ENCODE measurements at regions not wholly inside any gene's neighbourhood (a gene's known extent, or its start where the extent isn't known, plus 50 kb on each side); places are given as distances from the start of the nearest gene placed in this dataset.
"Not testable (repeated sequence)": the region's sequence is repeated elsewhere in the genome, so short reads cannot be mapped to it uniquely, and the experiment has no call there.

- no peaks in the 10 kb centered on the region for H3K4me1 ChIP-seq (ENCODE audit: insufficient read depth, low read length)
Observed at GRCh38 chr5:18630458-18631045, 996.3 kb downstream of the TAF11L14 start.

GRCh38 chr5:18652404-18653215, 1018.4 kb downstream of the TAF11L14 start:
- no peak overlapping the region for H3K9ac ChIP-seq (ENCODE audit: low read depth, low read length)
- peaks cover 9% of the 10 kb centered on the region for H3K36me3 ChIP-seq (ENCODE audit: insufficient read depth, low read length)
- H3K9me3 ChIP-seq (ENCODE audit: control insufficient read depth, insufficient read depth, low read length), result peaks cover 28% of the 10 kb centered on the region
- H3K4me1 ChIP-seq (ENCODE audit: insufficient read depth, low read length), result no peaks in the 10 kb centered on the region

More at GRCh38 chr5:18630458-18631045, 996.3 kb downstream of the TAF11L14 start:
- peaks cover 3% of the 10 kb centered on the region for H3K9me3 ChIP-seq (ENCODE audit: control insufficient read depth, insufficient read depth, low read length)
- H3K9ac ChIP-seq (ENCODE audit: low read depth, low read length), result no peak overlapping the region
- H3K36me3 ChIP-seq (ENCODE audit: insufficient read depth, low read length), result peaks cover 25% of the 10 kb centered on the region

GRCh38 chr5:18653216-18653752, 1019.0 kb downstream of the TAF11L14 start:
- Histone ChIP-seq H3K4me1 (ENCODE audit: insufficient read depth, low read length) (no peaks in the 10 kb centered on the region), H3K9ac (ENCODE audit: low read depth, low read length) (no peak overlapping the region), H3K36me3 (ENCODE audit: insufficient read depth, low read length) (peaks cover 16% of the 10 kb centered on the region), H3K9me3 (ENCODE audit: control insufficient read depth, insufficient read depth, low read length) (peaks cover 22% of the 10 kb centered on the region)

GRCh38 chr5:18660511-18660910, 1026.3 kb downstream of the TAF11L14 start:
- no peaks in the 10 kb centered on the region for H3K4me1 ChIP-seq (ENCODE audit: insufficient read depth, low read length)
- H3K36me3 ChIP-seq (ENCODE audit: insufficient read depth, low read length), result peaks cover 33% of the 10 kb centered on the region
- H3K9me3 ChIP-seq (ENCODE audit: control insufficient read depth, insufficient read depth, low read length), result no peaks in the 10 kb centered on the region
- no peak overlapping the region for H3K9ac ChIP-seq (ENCODE audit: low read depth, low read length)

- H3K9ac ChIP-seq (ENCODE audit: low read depth, low read length), result peak overlapping the region; percentile 13; the same call in 1 of the 2 replicates
- H3K4me1 ChIP-seq (ENCODE audit: insufficient read depth, low read length), result peaks cover 6% of the 10 kb centered on the region; the same call in 1 of the 2 replicates
- peaks cover 44% of the 10 kb centered on the region for H3K36me3 ChIP-seq (ENCODE audit: insufficient read depth, low read length)
- H3K9me3 ChIP-seq (ENCODE audit: control insufficient read depth, insufficient read depth, low read length), result no peaks in the 10 kb centered on the region
Observed at GRCh38 chr5:18662231-18662630, 1028.0 kb downstream of the TAF11L14 start.

GRCh38 chr5:18674212-18674611, 1040.0 kb downstream of the TAF11L14 start:
- peaks cover 21% of the 10 kb centered on the region for H3K4me1 ChIP-seq (ENCODE audit: insufficient read depth, low read length)
- H3K9ac ChIP-seq (ENCODE audit: low read depth, low read length), result peak overlapping the region; percentile 85; the same call in 1 of the 2 replicates
- not testable (repeated sequence) for H3K9me3 ChIP-seq (ENCODE audit: control insufficient read depth, insufficient read depth, low read length); H3K36me3 ChIP-seq (ENCODE audit: insufficient read depth, low read length)

- Histone ChIP-seq H3K9ac (ENCODE audit: low read depth, low read length) (no peak overlapping the region), H3K36me3 (ENCODE audit: insufficient read depth, low read length) (peaks cover 9% of the 10 kb centered on the region), H3K4me1 (ENCODE audit: insufficient read depth, low read length) (peaks cover 21% of the 10 kb centered on the region), H3K9me3 (ENCODE audit: control insufficient read depth, insufficient read depth, low read length) (no peaks in the 10 kb centered on the region)
Observed at GRCh38 chr5:18675041-18675440, 1040.8 kb downstream of the TAF11L14 start.

GRCh38 chr5:18686253-18686652, 1052.0 kb downstream of the TAF11L14 start:
- peaks cover 5% of the 10 kb centered on the region; the same call in 1 of the 2 replicates for H3K4me1 ChIP-seq (ENCODE audit: insufficient read depth, low read length)
- H3K36me3 ChIP-seq (ENCODE audit: insufficient read depth, low read length), result no peaks in the 10 kb centered on the region
- H3K9ac ChIP-seq (ENCODE audit: low read depth, low read length), result 0 out of 2 replicates have a peak overlapping the region, but pooled peaks have one; percentile 2
- no peaks in the 10 kb centered on the region for H3K9me3 ChIP-seq (ENCODE audit: control insufficient read depth, insufficient read depth, low read length)

- Histone ChIP-seq H3K36me3 (ENCODE audit: insufficient read depth, low read length) (no peaks in the 10 kb centered on the region), H3K9me3 (ENCODE audit: control insufficient read depth, insufficient read depth, low read length) (no peaks in the 10 kb centered on the region), H3K4me1 (ENCODE audit: insufficient read depth, low read length) (peaks cover 5% of the 10 kb centered on the region; the same call in 1 of the 2 replicates), H3K9ac (ENCODE audit: low read depth, low read length) (no peak overlapping the region)
Observed at GRCh38 chr5:18687429-18687828, 1053.2 kb downstream of the TAF11L14 start.

GRCh38 chr5:18699681-18700080, 1065.4 kb downstream of the TAF11L14 start:
- no peak overlapping the region for H3K9ac ChIP-seq (ENCODE audit: low read depth, low read length)
- H3K36me3 ChIP-seq (ENCODE audit: insufficient read depth, low read length), result no peaks in the 10 kb centered on the region
- H3K4me1 ChIP-seq (ENCODE audit: insufficient read depth, low read length), result no peaks in the 10 kb centered on the region; the same call in 1 of the 2 replicates
- no peaks in the 10 kb centered on the region for H3K9me3 ChIP-seq (ENCODE audit: control insufficient read depth, insufficient read depth, low read length)

GRCh38 chr5:18702821-18703220, 1068.6 kb downstream of the TAF11L14 start:
- Histone ChIP-seq H3K9ac (ENCODE audit: low read depth, low read length) (no peak overlapping the region), H3K4me1 (ENCODE audit: insufficient read depth, low read length) (no peaks in the 10 kb centered on the region), H3K9me3 (ENCODE audit: control insufficient read depth, insufficient read depth, low read length) (no peaks in the 10 kb centered on the region), H3K36me3 (ENCODE audit: insufficient read depth, low read length) (no peaks in the 10 kb centered on the region)

GRCh38 chr5:18712936-18713485, 1078.8 kb downstream of the TAF11L14 start:
- Histone ChIP-seq H3K36me3 (ENCODE audit: insufficient read depth, low read length) (no peaks in the 10 kb centered on the region), H3K4me1 (ENCODE audit: insufficient read depth, low read length) (no peaks in the 10 kb centered on the region), H3K9me3 (ENCODE audit: control insufficient read depth, insufficient read depth, low read length) (no peaks in the 10 kb centered on the region), H3K9ac (ENCODE audit: low read depth, low read length) (no peak overlapping the region)

GRCh38 chr5:18720002-18720401, 1085.7 kb downstream of the TAF11L14 start:
- Histone ChIP-seq H3K4me1 (ENCODE audit: insufficient read depth, low read length) (no peaks in the 10 kb centered on the region), H3K9me3 (ENCODE audit: control insufficient read depth, insufficient read depth, low read length) (no peaks in the 10 kb centered on the region), H3K36me3 (ENCODE audit: insufficient read depth, low read length) (no peaks in the 10 kb centered on the region), H3K9ac (ENCODE audit: low read depth, low read length) (no peak overlapping the region)

- no peak overlapping the region for H3K9ac ChIP-seq (ENCODE audit: low read depth, low read length)
- H3K9me3 ChIP-seq (ENCODE audit: control insufficient read depth, insufficient read depth, low read length), result no peaks in the 10 kb centered on the region
- peaks cover 24% of the 10 kb centered on the region for H3K4me1 ChIP-seq (ENCODE audit: insufficient read depth, low read length)
- no peaks in the 10 kb centered on the region for H3K36me3 ChIP-seq (ENCODE audit: insufficient read depth, low read length)
Observed at GRCh38 chr5:18732556-18733479, 1098.6 kb downstream of the TAF11L14 start.

Measured in ES-I3 (cell line).